KOPT-K1 (cell line): ENCODE measurements at regions not wholly inside any gene's neighbourhood (a gene's known extent, or its start where the extent isn't known, plus 50 kb on each side); places are given as distances from the start of the nearest gene placed in this dataset.
"Not testable (repeated sequence)": the region's sequence is repeated elsewhere in the genome, so short reads cannot be mapped to it uniquely, and the experiment has no call there.

Experiments used
- H3K27ac ChIP-seq: fragments of 200-600 bp; sonication (generic); 2 replicates; pipeline ENCODE4 v1.5.1; 2016; ENCODE audit warnings: antibody characterized with exemption, mild to moderate bottlenecking, low read depth, low read length; ENCODE audit not compliant: poor library complexity, severe bottlenecking
- H3K36me3 ChIP-seq: fragments of 200-600 bp; sonication (generic); 2 replicates; pipeline ENCODE4 v1.5.1; 2017; ENCODE audit warnings: antibody characterized with exemption, mild to moderate bottlenecking, low read length, moderate library complexity; ENCODE audit not compliant: insufficient read depth
- H3K9me3 ChIP-seq: fragments of 200-600 bp; sonication (generic); 2 replicates; pipeline ENCODE4 v1.5.1; 2017; ENCODE audit warnings: antibody characterized with exemption, low read length, mild to moderate bottlenecking; ENCODE audit not compliant: insufficient read depth, poor library complexity, severe bottlenecking

DNA sequence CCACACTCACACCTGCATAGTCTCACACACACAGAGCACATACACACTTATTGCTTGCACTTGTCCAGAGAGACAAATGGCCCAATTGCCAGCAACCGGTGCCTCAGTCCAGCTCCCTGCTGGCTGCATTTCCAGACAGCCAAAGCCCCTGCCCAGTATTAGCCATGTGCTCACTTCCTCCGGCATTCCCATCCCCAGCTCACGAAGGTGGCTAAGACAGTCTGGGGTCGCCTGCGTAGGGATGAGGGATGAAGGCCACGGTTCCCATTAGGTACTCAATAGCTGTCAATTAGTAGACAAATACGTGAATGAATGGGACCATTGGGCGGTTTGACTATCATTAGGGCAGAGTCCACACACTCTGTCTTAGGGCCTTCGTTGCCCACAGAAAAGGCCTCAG lies 146.8 kb upstream of the EGLN3 start:
- no peaks in the 10 kb centered on the region for H3K9me3 ChIP-seq
- no peak overlapping the region for H3K27ac ChIP-seq
- no peaks in the 10 kb centered on the region for H3K36me3 ChIP-seq

- Histone ChIP-seq H3K9me3 (no peaks in the 10 kb centered on the region), H3K27ac (no peak overlapping the region), H3K36me3 (no peaks in the 10 kb centered on the region)
These were observed 143.5 kb upstream of the EGLN3 start for GRCh38 chr14:34094384-34094783.

DNA sequence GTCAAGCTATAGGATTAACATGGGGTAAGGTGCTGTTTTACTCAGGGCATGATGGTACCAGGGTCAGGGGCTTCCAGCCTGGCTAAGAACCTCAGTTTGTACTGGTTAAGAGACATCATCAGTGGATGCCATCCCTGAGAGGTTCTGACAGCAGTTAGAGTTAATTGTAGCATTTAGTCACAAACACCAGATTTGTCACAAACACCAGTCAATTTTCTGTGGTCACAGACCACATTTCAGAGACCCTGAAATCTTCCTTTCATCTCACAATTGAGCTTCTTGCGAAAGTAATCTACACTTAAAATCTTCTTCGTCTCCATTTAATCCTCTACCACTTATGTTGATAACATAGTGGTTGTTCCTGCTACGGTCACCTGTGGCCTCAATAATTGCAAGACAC lies 143.0 kb upstream of the EGLN3 start:
- Histone ChIP-seq H3K27ac (no peak overlapping the region), H3K9me3 (no peaks in the 10 kb centered on the region), H3K36me3 (no peaks in the 10 kb centered on the region)

GRCh38 chr14:34090451-34090850 lies 139.6 kb upstream of the EGLN3 start:
- no peak overlapping the region for H3K27ac ChIP-seq
- H3K9me3 ChIP-seq, result peaks cover 6% of the 10 kb centered on the region
- no peaks in the 10 kb centered on the region for H3K36me3 ChIP-seq

- no peak overlapping the region for H3K27ac ChIP-seq
- peaks cover 6% of the 10 kb centered on the region for H3K9me3 ChIP-seq
- H3K36me3 ChIP-seq, result no peaks in the 10 kb centered on the region
These were observed 138.0 kb upstream of the EGLN3 start for GRCh38 chr14:34088914-34089313.

- H3K27ac ChIP-seq, result no peak overlapping the region
- no peaks in the 10 kb centered on the region for H3K36me3 ChIP-seq
- peaks cover 6% of the 10 kb centered on the region for H3K9me3 ChIP-seq
These were observed 136.7 kb upstream of the EGLN3 start for GRCh38 chr14:34087571-34087970.

GRCh38 chr14:34086223-34086757 lies 135.4 kb upstream of the EGLN3 start:
- Histone ChIP-seq H3K27ac (no peak overlapping the region), H3K36me3 (no peaks in the 10 kb centered on the region), H3K9me3 (peaks cover 6% of the 10 kb centered on the region)

DNA sequence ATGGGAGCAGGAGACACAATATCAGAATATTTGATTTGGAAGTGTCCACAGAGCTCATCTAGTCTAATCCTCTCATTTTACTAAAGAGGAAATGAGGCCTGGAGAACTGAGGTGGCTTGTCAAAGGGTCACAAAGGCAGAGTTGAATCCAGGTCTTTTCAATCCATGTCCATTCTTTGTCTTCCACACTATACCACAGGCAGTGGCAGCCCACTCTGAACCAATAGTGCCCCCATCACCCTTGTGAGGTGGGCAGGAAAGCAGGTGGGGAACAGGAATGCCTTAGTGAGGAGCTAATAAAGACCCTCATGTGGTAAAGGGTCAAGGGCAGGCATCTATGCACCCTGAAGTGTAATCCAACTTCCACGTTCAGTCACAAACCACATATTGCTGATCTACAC lies 134.8 kb upstream of the EGLN3 start:
- H3K36me3 ChIP-seq, result no peaks in the 10 kb centered on the region
- H3K9me3 ChIP-seq, result peaks cover 6% of the 10 kb centered on the region
- no peak overlapping the region for H3K27ac ChIP-seq

DNA sequence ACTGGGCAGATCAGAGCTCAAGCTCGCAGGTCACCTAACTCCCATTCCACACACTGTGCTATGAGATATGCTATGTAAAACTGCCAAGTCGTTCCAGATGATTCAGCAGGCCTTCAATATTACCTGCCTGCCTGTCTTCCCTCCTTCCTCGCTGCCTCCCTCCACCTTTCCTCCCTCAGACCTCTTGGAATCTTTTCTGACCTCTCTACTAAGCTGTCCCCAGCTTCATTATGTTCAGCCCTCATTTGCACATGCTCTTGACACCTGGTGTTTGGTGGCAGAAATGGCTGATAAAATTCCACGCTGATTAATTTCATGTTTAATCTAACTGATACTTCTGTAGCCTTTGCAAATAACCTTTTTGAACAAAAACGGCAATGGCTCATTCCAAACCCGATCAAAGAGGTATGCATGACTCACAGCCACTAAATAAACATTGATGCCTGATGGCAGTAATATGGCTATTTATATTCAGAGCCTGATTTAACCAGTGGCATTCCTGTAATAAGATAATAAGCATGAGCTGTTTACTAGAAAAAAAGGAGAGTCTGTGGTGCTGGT lies 130.8 kb upstream of the EGLN3 start:
- no peak overlapping the region for H3K27ac ChIP-seq

GRCh38 chr14:34081101-34081575 lies 130.3 kb upstream of the EGLN3 start:
- no peaks in the 10 kb centered on the region for H3K9me3 ChIP-seq
- H3K36me3 ChIP-seq, result no peaks in the 10 kb centered on the region
- no peak overlapping the region for H3K27ac ChIP-seq

More for the DNA sequence above, 130.8 kb upstream of the EGLN3 start:
- Histone ChIP-seq H3K9me3 (no peaks in the 10 kb centered on the region), H3K36me3 (no peaks in the 10 kb centered on the region)

GRCh38 chr14:34079643-34080042 lies 128.8 kb upstream of the EGLN3 start:
- H3K9me3 ChIP-seq, H3K27ac ChIP-seq, H3K36me3 ChIP-seq: not testable (repeated sequence)

GRCh38 chr14:34078117-34078743 lies 127.4 kb upstream of the EGLN3 start:
- no peaks in the 10 kb centered on the region for H3K36me3 ChIP-seq
- no peak overlapping the region for H3K27ac ChIP-seq
- H3K9me3 ChIP-seq, result no peaks in the 10 kb centered on the region

DNA sequence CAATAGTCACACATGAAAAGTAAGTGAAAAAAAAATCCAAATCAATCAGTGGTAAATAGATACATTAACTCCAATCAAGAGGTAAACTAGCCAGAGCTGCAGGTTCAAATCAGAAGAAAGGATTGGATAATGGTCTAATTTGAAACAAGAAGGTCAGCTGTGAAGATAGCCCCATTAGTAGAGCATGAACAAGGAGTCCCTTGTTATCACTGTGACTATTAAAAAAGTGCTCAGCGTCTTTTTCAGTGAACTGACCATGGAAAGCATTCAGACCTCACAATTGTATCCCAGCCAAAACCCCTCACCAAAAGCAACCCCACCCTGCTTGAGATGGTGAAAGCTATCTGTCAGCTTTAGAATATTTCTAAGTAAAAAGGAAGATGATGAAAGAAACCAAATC lies 125.0 kb upstream of the EGLN3 start:
- Histone ChIP-seq H3K36me3 (no peaks in the 10 kb centered on the region), H3K27ac (no peak overlapping the region), H3K9me3 (peaks cover 17% of the 10 kb centered on the region)

GRCh38 chr14:34075042-34075744 lies 124.3 kb upstream of the EGLN3 start:
- no peaks in the 10 kb centered on the region for H3K36me3 ChIP-seq
- no peak overlapping the region for H3K27ac ChIP-seq
- H3K9me3 ChIP-seq, result peaks cover 17% of the 10 kb centered on the region

DNA sequence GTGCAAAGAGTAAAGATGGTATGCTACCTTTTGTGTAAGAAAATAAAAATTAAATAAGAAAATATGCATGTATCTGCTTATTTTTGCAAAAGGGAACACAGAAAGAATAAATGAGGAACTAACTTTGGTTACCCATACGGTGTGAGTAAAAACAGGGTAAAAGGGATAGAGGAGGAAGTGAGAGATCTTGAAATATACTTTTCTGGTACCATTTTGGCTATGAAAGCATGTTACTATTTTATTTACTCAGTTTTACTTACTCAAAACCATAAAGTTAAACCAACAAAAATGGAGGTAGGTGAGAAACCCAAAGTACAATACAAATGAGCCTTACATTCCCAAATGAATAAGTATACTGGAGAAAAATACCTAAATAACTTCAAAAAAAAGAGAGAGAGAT lies 122.0 kb upstream of the EGLN3 start:
- Histone ChIP-seq H3K36me3 (no peaks in the 10 kb centered on the region), H3K9me3 (peaks cover 17% of the 10 kb centered on the region), H3K27ac (no peak overlapping the region)
